GM12878 (cell line): ENCODE measurements at regions not wholly inside any gene's neighbourhood (a gene's known extent, or its start where the extent isn't known, plus 50 kb on each side); places are given as distances from the start of the nearest gene placed in this dataset.

Source experiments
- ATAC-seq: fragments of 200-7000 bp; cut with Tn5 transposase; 3 replicates; pipeline ENCODE4 v1.9.1; 2020; ENCODE audit warnings: mild to moderate bottlenecking, moderate library complexity
- BruUV-seq: library from RNA; stranded (reverse); fragments of 400-500 nt; replicated peaks from 2 replicates; lab custom pipeline; 2021; lab: Mats Ljungman, UMichigan
- CTCF ChIA-PET: fragments of 300-600 bp; sonication (Branson Sonifier 250); formaldehyde crosslinking; extraction: SDS; loops from one replicate; lab custom pipeline; 2021; ENCODE audit warnings: inconsistent platforms; lab: Yijun Ruan, JAX
- POLR2A ChIA-PET: fragments of 350-600 bp; formaldehyde crosslinking; extraction: SDS; loops from one replicate; lab custom pipeline; 2021; ENCODE audit warnings: inconsistent platforms; lab: Charles Lee
- RAD21 ChIA-PET: fragments of 300-600 bp; sonication (Branson Sonifier 250); formaldehyde crosslinking; loops from one replicate; lab custom pipeline; 2023; ENCODE audit warnings: antibody characterized with exemption; ENCODE audit not compliant: unreplicated experiment; lab: Charles Lee
- SMC1A ChIA-PET: fragments of 300-600 bp; sonication (Branson Sonifier 250); formaldehyde crosslinking; loops from one replicate; lab custom pipeline; 2023; ENCODE audit not compliant: unreplicated experiment, uncharacterized antibody; lab: Charles Lee
- DNase-seq: peaks from one replicate; pipeline ENCODE4 v3.0.0-alpha.2; 2011; ENCODE audit warnings: low read depth, low spot score
- FAIRE-seq: peaks from 3 replicates; lab custom pipeline; 2011; peaks lifted over from hg19 to GRCh38; lab: Jason Lieb, UNC
- H2AFZ ChIP-seq: 2 replicates; pipeline ENCODE4 v1.6.0; 2011; ENCODE audit warnings: low read depth, low read length, control low read depth; ENCODE audit not compliant: control insufficient read depth
- H3K27ac ChIP-seq: 2 replicates; pipeline ENCODE4 v1.5.1; 2011; ENCODE audit warnings: control low read depth; ENCODE audit not compliant: control insufficient read depth, insufficient read depth
- H3K27me3 ChIP-seq, 2 experiments: replicated peaks in 1 of 2; 2 replicates each; pipeline versions ENCODE4 v1.6.0 to v1.6.1; 2011; ENCODE audit warnings: low read length in 1 of 2; ENCODE audit not compliant: control insufficient read depth in 2 of 2, insufficient read depth in 2 of 2
- H3K36me3 ChIP-seq, 2 experiments: 2 replicates each; pipeline ENCODE4 v1.5.1; 2011; ENCODE audit warnings: low read length in 1 of 2; ENCODE audit not compliant: control insufficient read depth in 2 of 2, insufficient read depth in 2 of 2
- H3K4me1 ChIP-seq: 2 replicates; pipeline ENCODE4 v1.6.1; 2011; ENCODE audit warnings: mild to moderate bottlenecking, low read length, moderate library complexity, mixed read lengths; ENCODE audit not compliant: control insufficient read depth, insufficient read depth
- H3K4me2 ChIP-seq: 2 replicates; pipeline ENCODE4 v1.6.0; 2011; ENCODE audit warnings: control low read depth; ENCODE audit not compliant: control insufficient read depth, insufficient read depth
- H3K4me3 ChIP-seq: fragments of 200-600 bp; sonication (generic); 2 replicates; pipeline ENCODE4 v1.5.1; 2016
- H3K79me2 ChIP-seq: 2 replicates; pipeline ENCODE4 v1.6.0; 2011; ENCODE audit warnings: low read length; ENCODE audit not compliant: control insufficient read depth, insufficient read depth
- H3K9ac ChIP-seq: 2 replicates; pipeline ENCODE4 v1.8.0; 2011; ENCODE audit warnings: low read length, control low read depth, mixed read lengths; ENCODE audit not compliant: control insufficient read depth, insufficient read depth
- H3K9me3 ChIP-seq: replicated peaks from 3 replicates; pipeline ENCODE4 v1.5.1; 2011; ENCODE audit warnings: mild to moderate bottlenecking, low read length; ENCODE audit not compliant: control insufficient read depth, insufficient read depth
- H4K20me1 ChIP-seq: 2 replicates; pipeline ENCODE4 v1.6.0; 2011; ENCODE audit not compliant: control insufficient read depth, insufficient read depth
- FOXM1 ChIP-seq: IDR thresholded peaks from 2 replicates; pipeline ENCODE4 v1.6.1; 2012; ENCODE audit warnings: low read depth, mild to moderate bottlenecking, inconsistent platforms, low read length, moderate library complexity
- JUND ChIP-seq: IDR thresholded peaks from 2 replicates; pipeline ENCODE4 v1.6.1; 2012; ENCODE audit warnings: low read depth, mild to moderate bottlenecking, low read length, improper control_type of control experiment, moderate library complexity
- MTA2 ChIP-seq: fragments of 450-650 bp; IDR thresholded peaks from 2 replicates; pipeline ENCODE4 v1.6.1; 2016; ENCODE audit warnings: low read depth, mild to moderate bottlenecking, moderate library complexity
- MYB ChIP-seq: fragments of 150-350 bp; IDR thresholded peaks from 2 replicates; pipeline ENCODE4 v1.6.1; 2014; ENCODE audit warnings: mild to moderate bottlenecking, low read depth, low read length, borderline replicate concordance
- NFIC ChIP-seq: IDR thresholded peaks from 2 replicates; pipeline ENCODE4 v1.6.1; 2012; ENCODE audit warnings: low read depth, mild to moderate bottlenecking, inconsistent platforms, low read length, moderate library complexity
- NFXL1 ChIP-seq: fragments of 450-650 bp; IDR thresholded peaks from 2 replicates; pipeline ENCODE4 v1.6.1; 2017; ENCODE audit warnings: antibody characterized with exemption, mild to moderate bottlenecking, borderline replicate concordance
- POU2F2 ChIP-seq: IDR thresholded peaks from 3 replicates; pipeline ENCODE4 v1.6.1; 2011; ENCODE audit warnings: low read depth, mild to moderate bottlenecking, low read length, borderline replicate concordance
- SIX5 ChIP-seq: IDR thresholded peaks from 2 replicates; pipeline ENCODE4 v1.6.1; 2011; ENCODE audit warnings: mild to moderate bottlenecking, low read depth, low read length, moderate library complexity; ENCODE audit not compliant: severe bottlenecking
- SKIL ChIP-seq: fragments of 450-650 bp; IDR thresholded peaks from 2 replicates; pipeline ENCODE4 v1.6.1; 2017; ENCODE audit warnings: mild to moderate bottlenecking, low read depth, inconsistent platforms; ENCODE audit not compliant: poor library complexity, severe bottlenecking
- SMAD5 ChIP-seq: IDR thresholded peaks from 2 replicates; pipeline ENCODE4 v1.6.1; 2016; ENCODE audit warnings: antibody characterized with exemption, low read depth
- SREBF2 ChIP-seq: IDR thresholded peaks from 2 replicates; pipeline ENCODE4 v1.6.1; 2012; ENCODE audit warnings: mild to moderate bottlenecking, low read length
- ZNF274 ChIP-seq: IDR thresholded peaks from one replicate; pipeline ENCODE4 v1.8.0; 2011; ENCODE audit not compliant: insufficient read length, insufficient read depth
- WGBS: methylation state at CpG from one replicate; pipeline ENCODE4 v1.1.6; 2016; ENCODE audit warnings: low lambda C conversion rate; ENCODE audit not compliant: insufficient replicate concordance, insufficient coverage; ENCODE audit errors: missing lambda C conversion rate; 5-methylcytosine and 5-hydroxymethylcytosine counted together
- in situ Hi-C: fragments of 300-500 bp; cut with MboI; formaldehyde crosslinking; loops from 9 replicates; pipeline ENCODE4 v1.14.3; 2018; ENCODE audit warnings: mixed read lengths
- intact Hi-C: fragments of 100-400 bp; cut with micrococcal nuclease; formaldehyde crosslinking; loops from one replicate; pipeline ENCODE4 v1.14.2; 2022; ENCODE audit not compliant: unreplicated experiment
- TF ChIP-seq, protein P1 (sequence below), 3 experiments: IDR thresholded peaks in 2 of 3; conservative IDR thresholded peaks in 1 of 3; 2 replicates each; pipeline ENCODE4 v1.5.1; 2011; ENCODE audit warnings: low read depth in 3 of 3, low read length in 3 of 3, mild to moderate bottlenecking in 3 of 3, control low read depth in 2 of 3, moderate library complexity in 2 of 3, inconsistent platforms in 1 of 3, mixed read lengths in 1 of 3; ENCODE audit not compliant: control insufficient read depth in 2 of 3, insufficient read depth in 1 of 3; ENCODE audit errors: extremely low read depth in 1 of 3
- TF ChIP-seq, protein P2 (sequence below): fragments of 450-650 bp; IDR thresholded peaks from 2 replicates; pipeline ENCODE4 v1.6.1; 2017; ENCODE audit warnings: mild to moderate bottlenecking, moderate library complexity

- Histone ChIP-seq H3K27ac (no peak overlapping the region), H3K36me3 (no peaks in the 10 kb centered on the region), H3K27me3 (no peaks in the 10 kb centered on the region), H3K4me1 (no peaks in the 10 kb centered on the region), H3K4me2 (no peak overlapping the region), H2AFZ (no peak overlapping the region), H3K4me3 (no peak overlapping the region), H3K79me2 (no peaks in the 10 kb centered on the region), H3K9me3 (no peaks in the 10 kb centered on the region), H3K9ac (no peak overlapping the region), H4K20me1 (no peaks in the 10 kb centered on the region)
- FAIRE-seq (no peak), ATAC-seq (no peak), DNase-seq (no peak)
- ChIA-PET SMC1A (interaction anchor here (0.7 to 0.9 kb wide), 2 partner anchors 10 to 15 kb away, joined by 3 read pairs; no protein-coding TSS in a partner anchor), RAD21 (no interaction called here), CTCF (interaction anchor here (0.8 kb wide), 1 partner anchor 44 kb away, joined by 3 read pairs; no protein-coding TSS in a partner anchor), POLR2A (no interaction called here)
- intact Hi-C loops, result no loop called here
- no TSS peak for BruUV-seq
- 0% methylated on average over 2 of the region's 2 CpGs for WGBS
- in situ Hi-C loops, result no loop called here
- TF ChIP-seq NFXL1 (no peak), MYB (no peak), MTA2 (no peak), NFIC (no peak), ZNF274 (no peak), SREBF2 (no peak), FOXM1 (no peak), SMAD5 (no peak), POU2F2 (no peak), SIX5 (no peak), SKIL (no peak), JUND (no peak)
- TF ChIP-seq, protein P1, sequence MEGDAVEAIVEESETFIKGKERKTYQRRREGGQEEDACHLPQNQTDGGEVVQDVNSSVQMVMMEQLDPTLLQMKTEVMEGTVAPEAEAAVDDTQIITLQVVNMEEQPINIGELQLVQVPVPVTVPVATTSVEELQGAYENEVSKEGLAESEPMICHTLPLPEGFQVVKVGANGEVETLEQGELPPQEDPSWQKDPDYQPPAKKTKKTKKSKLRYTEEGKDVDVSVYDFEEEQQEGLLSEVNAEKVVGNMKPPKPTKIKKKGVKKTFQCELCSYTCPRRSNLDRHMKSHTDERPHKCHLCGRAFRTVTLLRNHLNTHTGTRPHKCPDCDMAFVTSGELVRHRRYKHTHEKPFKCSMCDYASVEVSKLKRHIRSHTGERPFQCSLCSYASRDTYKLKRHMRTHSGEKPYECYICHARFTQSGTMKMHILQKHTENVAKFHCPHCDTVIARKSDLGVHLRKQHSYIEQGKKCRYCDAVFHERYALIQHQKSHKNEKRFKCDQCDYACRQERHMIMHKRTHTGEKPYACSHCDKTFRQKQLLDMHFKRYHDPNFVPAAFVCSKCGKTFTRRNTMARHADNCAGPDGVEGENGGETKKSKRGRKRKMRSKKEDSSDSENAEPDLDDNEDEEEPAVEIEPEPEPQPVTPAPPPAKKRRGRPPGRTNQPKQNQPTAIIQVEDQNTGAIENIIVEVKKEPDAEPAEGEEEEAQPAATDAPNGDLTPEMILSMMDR (IDR thresholded peaks at IDR 0.05 in 2 of 3, conservative IDR thresholded peaks at IDR 0.05 in 1 of 3; ENCODE audit: control insufficient read depth in 2 of 3, extremely low read depth in 1 of 3, insufficient read depth in 1 of 3, low read depth in 3 of 3, low read length in 3 of 3), result no peak
- TF ChIP-seq, protein P2, sequence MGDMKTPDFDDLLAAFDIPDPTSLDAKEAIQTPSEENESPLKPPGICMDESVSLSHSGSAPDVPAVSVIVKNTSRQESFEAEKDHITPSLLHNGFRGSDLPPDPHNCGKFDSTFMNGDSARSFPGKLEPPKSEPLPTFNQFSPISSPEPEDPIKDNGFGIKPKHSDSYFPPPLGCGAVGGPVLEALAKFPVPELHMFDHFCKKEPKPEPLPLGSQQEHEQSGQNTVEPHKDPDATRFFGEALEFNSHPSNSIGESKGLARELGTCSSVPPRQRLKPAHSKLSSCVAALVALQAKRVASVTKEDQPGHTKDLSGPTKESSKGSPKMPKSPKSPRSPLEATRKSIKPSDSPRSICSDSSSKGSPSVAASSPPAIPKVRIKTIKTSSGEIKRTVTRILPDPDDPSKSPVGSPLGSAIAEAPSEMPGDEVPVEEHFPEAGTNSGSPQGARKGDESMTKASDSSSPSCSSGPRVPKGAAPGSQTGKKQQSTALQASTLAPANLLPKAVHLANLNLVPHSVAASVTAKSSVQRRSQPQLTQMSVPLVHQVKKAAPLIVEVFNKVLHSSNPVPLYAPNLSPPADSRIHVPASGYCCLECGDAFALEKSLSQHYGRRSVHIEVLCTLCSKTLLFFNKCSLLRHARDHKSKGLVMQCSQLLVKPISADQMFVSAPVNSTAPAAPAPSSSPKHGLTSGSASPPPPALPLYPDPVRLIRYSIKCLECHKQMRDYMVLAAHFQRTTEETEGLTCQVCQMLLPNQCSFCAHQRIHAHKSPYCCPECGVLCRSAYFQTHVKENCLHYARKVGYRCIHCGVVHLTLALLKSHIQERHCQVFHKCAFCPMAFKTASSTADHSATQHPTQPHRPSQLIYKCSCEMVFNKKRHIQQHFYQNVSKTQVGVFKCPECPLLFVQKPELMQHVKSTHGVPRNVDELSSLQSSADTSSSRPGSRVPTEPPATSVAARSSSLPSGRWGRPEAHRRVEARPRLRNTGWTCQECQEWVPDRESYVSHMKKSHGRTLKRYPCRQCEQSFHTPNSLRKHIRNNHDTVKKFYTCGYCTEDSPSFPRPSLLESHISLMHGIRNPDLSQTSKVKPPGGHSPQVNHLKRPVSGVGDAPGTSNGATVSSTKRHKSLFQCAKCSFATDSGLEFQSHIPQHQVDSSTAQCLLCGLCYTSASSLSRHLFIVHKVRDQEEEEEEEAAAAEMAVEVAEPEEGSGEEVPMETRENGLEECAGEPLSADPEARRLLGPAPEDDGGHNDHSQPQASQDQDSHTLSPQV, result no peak
These were observed 289.4 kb upstream of the MEIS1 start for GRCh38 chr2:66145490-66145889.
